Esophagus muscularis mucosa (tissue), 4 donors: ENCODE measurements at regions not wholly inside any gene's neighbourhood (a gene's known extent, or its start where the extent isn't known, plus 50 kb on each side); places are given as distances from the start of the nearest gene placed in this dataset.
"Not testable (repeated sequence)": the region's sequence is repeated elsewhere in the genome, so short reads cannot be mapped to it uniquely, and the experiment has no call there.

Experiments used
- DNase-seq: peaks from one replicate; pipeline ENCODE4 v3.0.0-alpha.2; 2017; ENCODE audit errors: extremely low spot score
- H3K27ac ChIP-seq, 4 donors: fragments of 200-600 bp; sonication (generic); replicated peaks in 1 of 4; 1 replicate in 3 of 4; 2 replicates in 1 of 4; pipeline ENCODE4 v1.5.1; 2016 to 2019; ENCODE audit warnings: mild to moderate bottlenecking in 1 of 4
- H3K27me3 ChIP-seq, 4 donors: fragments of 200-600 bp; sonication (generic); one replicate each; pipeline versions ENCODE4 v1.5.1 to v1.6.0; 2016 to 2019
- H3K36me3 ChIP-seq, 4 donors: fragments of 200-600 bp; sonication (generic); one replicate each; pipeline ENCODE4 v1.5.1; 2016 to 2019
- H3K4me1 ChIP-seq, 4 donors: fragments of 200-600 bp; sonication (generic); one replicate each; pipeline ENCODE4 v1.5.1; 2016 to 2019
- H3K4me3 ChIP-seq, 4 donors: fragments of 200-600 bp; sonication (generic); 1 replicate in 2 of 4; 2 replicates in 2 of 4; pipeline ENCODE4 v1.5.1; 2016 to 2019; ENCODE audit warnings: mild to moderate bottlenecking in 4 of 4, moderate library complexity in 1 of 4
- H3K9me3 ChIP-seq, 4 donors: fragments of 200-600 bp; sonication (generic); 1 replicate in 3 of 4; 2 replicates in 1 of 4; pipeline ENCODE4 v1.5.1; 2016 to 2019
- EP300 ChIP-seq: sonication (generic); formaldehyde crosslinking; IDR thresholded peaks from one replicate; pipeline ENCODE4 v1.6.1; 2017; ENCODE audit warnings: antibody characterized with exemption
- POLR2A ChIP-seq: fragments of 450-650 bp; IDR thresholded peaks from one replicate; pipeline ENCODE4 v1.6.1; 2017; ENCODE audit warnings: antibody characterized with exemption, moderate library complexity, mild to moderate bottlenecking, low read depth
- POLR2AphosphoS5 ChIP-seq, 2 donors: sonication (generic); formaldehyde crosslinking; IDR thresholded peaks; one replicate each; pipeline ENCODE4 v1.6.1; 2017; ENCODE audit warnings: antibody characterized with exemption in 2 of 2
- WGBS: methylation state at CpG from one replicate; pipeline ENCODE4 v1.1.5; 2018; 5-methylcytosine and 5-hydroxymethylcytosine counted together
- intact Hi-C: fragments of 100-400 bp; cut with DNase I; formaldehyde crosslinking; loops from one replicate; pipeline ENCODE4 v1.15.1; 2023
- TF ChIP-seq, protein P1 (sequence below), 3 experiments: fragments of 200-600 bp in 2 of 3; fragments of 450-650 bp in 1 of 3; sonication (generic) in 2 of 3; IDR thresholded peaks; one replicate each; pipeline ENCODE4 v1.5.1; 2017 to 2019; ENCODE audit warnings: antibody characterized with exemption in 3 of 3, mild to moderate bottlenecking in 2 of 3, moderate library complexity in 1 of 3

DNA sequence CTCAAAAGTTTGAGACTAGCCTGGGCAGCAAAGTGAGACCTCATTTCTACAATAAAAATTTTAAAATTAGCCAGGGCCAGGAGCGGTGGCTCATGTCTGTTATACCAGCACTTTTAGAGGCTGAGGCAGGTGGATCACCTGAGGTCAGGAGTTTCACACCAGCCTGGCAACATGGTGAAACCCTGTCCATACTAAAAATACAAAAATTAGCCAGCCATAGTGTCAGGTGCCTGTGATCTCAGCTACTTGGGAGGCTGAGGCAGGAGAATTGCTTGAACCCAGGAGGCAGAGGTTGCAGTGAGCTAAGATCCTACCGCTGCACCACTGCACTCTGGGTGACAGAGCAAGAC, 85.1 kb upstream of the MAP4 start:
- 100% methylated on average over 2 of the region's 2 CpGs for WGBS
- H3K36me3 ChIP-seq, intact Hi-C loops, H3K4me1 ChIP-seq, H3K27me3 ChIP-seq, H3K9me3 ChIP-seq, H3K27ac ChIP-seq, DNase-seq, H3K4me3 ChIP-seq: not testable (repeated sequence)

DNA sequence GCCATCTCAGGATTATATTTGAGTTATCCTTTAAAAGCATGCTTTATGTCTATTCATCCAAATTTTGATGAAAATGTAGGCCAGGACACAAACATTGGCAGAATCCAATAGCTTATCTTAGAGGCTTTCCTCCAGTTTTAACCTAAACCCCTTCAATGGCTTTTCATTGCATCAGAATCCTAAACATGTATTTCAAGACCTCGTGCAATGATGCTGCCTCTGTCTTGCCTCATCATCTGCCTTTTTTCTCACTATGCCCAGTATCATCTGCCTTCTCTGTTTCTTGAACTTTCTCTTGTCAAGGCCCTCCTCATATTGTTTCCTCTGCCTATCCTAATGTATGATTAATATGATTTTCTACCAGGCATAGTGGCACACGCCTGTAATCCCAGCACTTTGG, 76.1 kb upstream of the MAP4 start:
- intact Hi-C loops: no loop called here
- 93% methylated on average over 2 of the region's 2 CpGs for WGBS
- H3K9me3 ChIP-seq: no peaks in the 10 kb centered on the region
- TF ChIP-seq, protein P1, sequence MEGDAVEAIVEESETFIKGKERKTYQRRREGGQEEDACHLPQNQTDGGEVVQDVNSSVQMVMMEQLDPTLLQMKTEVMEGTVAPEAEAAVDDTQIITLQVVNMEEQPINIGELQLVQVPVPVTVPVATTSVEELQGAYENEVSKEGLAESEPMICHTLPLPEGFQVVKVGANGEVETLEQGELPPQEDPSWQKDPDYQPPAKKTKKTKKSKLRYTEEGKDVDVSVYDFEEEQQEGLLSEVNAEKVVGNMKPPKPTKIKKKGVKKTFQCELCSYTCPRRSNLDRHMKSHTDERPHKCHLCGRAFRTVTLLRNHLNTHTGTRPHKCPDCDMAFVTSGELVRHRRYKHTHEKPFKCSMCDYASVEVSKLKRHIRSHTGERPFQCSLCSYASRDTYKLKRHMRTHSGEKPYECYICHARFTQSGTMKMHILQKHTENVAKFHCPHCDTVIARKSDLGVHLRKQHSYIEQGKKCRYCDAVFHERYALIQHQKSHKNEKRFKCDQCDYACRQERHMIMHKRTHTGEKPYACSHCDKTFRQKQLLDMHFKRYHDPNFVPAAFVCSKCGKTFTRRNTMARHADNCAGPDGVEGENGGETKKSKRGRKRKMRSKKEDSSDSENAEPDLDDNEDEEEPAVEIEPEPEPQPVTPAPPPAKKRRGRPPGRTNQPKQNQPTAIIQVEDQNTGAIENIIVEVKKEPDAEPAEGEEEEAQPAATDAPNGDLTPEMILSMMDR (IDR thresholded peaks at IDR 0.05): no peak
- TF ChIP-seq POLR2A (no peak), POLR2AphosphoS5 (IDR thresholded peaks at IDR 0.05) (no peak), EP300 (no peak)
- DNase-seq: no peak
- no peak overlapping the region for H3K27ac ChIP-seq
- no peak overlapping the region for H3K4me3 ChIP-seq
- H3K36me3 ChIP-seq: no peaks in the 10 kb centered on the region
- H3K27me3 ChIP-seq: no peaks in the 10 kb centered on the region
- peaks cover 7 to 15% (median 10%) of the 10 kb centered on the region in 4 donors for H3K4me1 ChIP-seq

- Histone ChIP-seq H3K36me3 (no peaks in the 10 kb centered on the region), H3K4me3 (peak overlapping the region in 1 of 4 donors; percentile 70), H3K27me3 (no peaks in the 10 kb centered on the region), H3K4me1 (peaks cover 26 to 34% (median 29%) of the 10 kb centered on the region in 4 donors), H3K9me3 (no peaks in the 10 kb centered on the region), H3K27ac (no peak overlapping the region)
- TF ChIP-seq EP300 (no peak), POLR2AphosphoS5 (IDR thresholded peaks at IDR 0.05) (no peak), POLR2A (no peak)
- TF ChIP-seq, protein P1 (IDR thresholded peaks at IDR 0.05): no peak
- DNase-seq: no peak
- WGBS: 92% methylated on average over 19 of the region's 19 CpGs
- intact Hi-C loops: no loop called here
Measured at GRCh38 chr3:48090166-48090939, 74.1 kb upstream of the MAP4 start.

- intact Hi-C loops: loop anchor here (5.0 kb wide), 1 partner anchor 77 kb away; no protein-coding TSS in a partner anchor
- H3K36me3 ChIP-seq: peaks cover 0 to 2% (median 0%) of the 10 kb centered on the region in 4 donors
- peaks cover 37 to 49% (median 43%) of the 10 kb centered on the region in 4 donors for H3K4me1 ChIP-seq
- H3K27me3 ChIP-seq: no peaks in the 10 kb centered on the region
- peak overlapping the region; percentile 95 to 99 (median 99) for H3K27ac ChIP-seq
- TF ChIP-seq POLR2A (peak; percentile 52), EP300 (no peak), POLR2AphosphoS5 (IDR thresholded peaks at IDR 0.05) (peak; percentile 87 to 97)
- TF ChIP-seq, protein P1 (IDR thresholded peaks at IDR 0.05): peak in 1 of 3 experiments; percentile 27
- H3K9me3 ChIP-seq: no peaks in the 10 kb centered on the region
- peak; percentile 99 for DNase-seq
- 2% methylated on average over 40 of the region's 79 CpGs for WGBS
- peak overlapping the region; percentile 70 to 97 (median 91) for H3K4me3 ChIP-seq
Measured at GRCh38 chr3:48088749-48089466, 72.7 kb upstream of the MAP4 start.

GRCh38 chr3:48088056-48088748, 72.0 kb upstream of the MAP4 start:
- H3K9me3 ChIP-seq: no peaks in the 10 kb centered on the region
- peaks cover 0 to 9% (median 0%) of the 10 kb centered on the region in 4 donors for H3K36me3 ChIP-seq
- H3K4me1 ChIP-seq: peaks cover 44 to 56% (median 48%) of the 10 kb centered on the region in 4 donors
- 0% methylated on average over 21 of the region's 40 CpGs for WGBS
- H3K27ac ChIP-seq: peak overlapping the region; percentile 95 to 99 (median 99)
- intact Hi-C loops: loop anchor here (5.0 kb wide), 1 partner anchor 76 kb away; no protein-coding TSS in a partner anchor
- TF ChIP-seq EP300 (no peak), POLR2AphosphoS5 (IDR thresholded peaks at IDR 0.05) (no peak), POLR2A (no peak)
- TF ChIP-seq, protein P1 (IDR thresholded peaks at IDR 0.05): no peak
- no peaks in the 10 kb centered on the region for H3K27me3 ChIP-seq
- peak; percentile 91 for DNase-seq
- H3K4me3 ChIP-seq: peak overlapping the region; percentile 70 to 97 (median 91)
